Activated B cell treated with CpG ODN at 0.5 μM for 24 hours (primary cell): ENCODE measurements at regions not wholly inside any gene's neighbourhood (a gene's known extent, or its start where the extent isn't known, plus 50 kb on each side); places are given as distances from the start of the nearest gene placed in this dataset.

ENCODE experiments used
- ATAC-seq: fragments of 200-7000 bp; cut with Tn5 transposase; one replicate; pipeline ENCODE4 v1.10.0; 2021; ENCODE audit warnings: low read depth, mild to moderate bottlenecking, moderate library complexity
- CTCF ChIA-PET: fragments of 350-600 bp; sonication (Branson Sonifier 250); formaldehyde crosslinking; loops from one replicate; lab custom pipeline; 2021; ENCODE audit warnings: antibody characterized with exemption; lab: Charles Lee
- POLR2A ChIA-PET: fragments of 350-600 bp; sonication (Branson Sonifier 250); formaldehyde crosslinking; loops from one replicate; lab custom pipeline; 2021; ENCODE audit warnings: antibody characterized with exemption; lab: Charles Lee
- DNase-seq: peaks from one replicate; pipeline ENCODE4 v3.0.0; 2022
- H3K27ac Mint-ChIP-seq: one replicate; pipeline ENCODE4 v1.8.0; 2020; ENCODE audit warnings: mixed read lengths
- H3K27me3 Mint-ChIP-seq: one replicate; pipeline ENCODE4 v1.8.0; 2021; ENCODE audit warnings: mixed read lengths
- H3K36me3 Mint-ChIP-seq: one replicate; pipeline ENCODE4 v1.8.0; 2021; ENCODE audit warnings: low read depth, mixed read lengths
- H3K4me1 Mint-ChIP-seq: one replicate; pipeline ENCODE4 v1.8.0; 2021; ENCODE audit warnings: mixed read lengths
- H3K4me3 Mint-ChIP-seq: one replicate; pipeline ENCODE4 v1.8.0; 2020; ENCODE audit warnings: mild to moderate bottlenecking, mixed read lengths
- H3K9me3 Mint-ChIP-seq: one replicate; pipeline ENCODE4 v1.8.0; 2020; ENCODE audit warnings: mixed read lengths
- CTCF ChIP-seq: fragments of 200-600 bp; IDR thresholded peaks from one replicate; pipeline ENCODE4 v1.8.0; 2022; ENCODE audit warnings: antibody characterized with exemption, mild to moderate bottlenecking
- intact Hi-C: fragments of 100-400 bp; cut with micrococcal nuclease; formaldehyde crosslinking; loops from one replicate; pipeline ENCODE4 v1.15.1; 2024

- Mint-ChIP-seq H3K4me1 (no peaks in the 10 kb centered on the region), H3K27ac (no peak overlapping the region), H3K36me3 (no peaks in the 10 kb centered on the region), H3K27me3 (no peaks in the 10 kb centered on the region), H3K4me3 (no peak overlapping the region), H3K9me3 (peaks cover 4% of the 10 kb centered on the region)
- intact Hi-C loops: loop anchor here (10.0 kb wide), 1 partner anchor 65 kb away; no protein-coding TSS in a partner anchor
- ATAC-seq (no peak), DNase-seq (no peak)
- ChIA-PET CTCF (no interaction called here), POLR2A (no interaction called here)
- no peak for TF ChIP-seq CTCF
These were observed 277.0 kb downstream of the CDH2 start for GRCh38 chr18:27899893-27900292.

GRCh38 chr18:27894746-27895145 lies 282.2 kb downstream of the CDH2 start:
- Mint-ChIP-seq H3K4me1 (no peaks in the 10 kb centered on the region), H3K9me3 (peaks cover 4% of the 10 kb centered on the region), H3K4me3 (no peak overlapping the region), H3K27me3 (no peaks in the 10 kb centered on the region), H3K36me3 (no peaks in the 10 kb centered on the region), H3K27ac (no peak overlapping the region)
- CTCF ChIA-PET: no interaction called here
- POLR2A ChIA-PET: no interaction called here
- TF ChIP-seq CTCF: no peak
- ATAC-seq (no peak), DNase-seq (no peak)
- intact Hi-C loops: no loop called here

- no peak for TF ChIP-seq CTCF
- intact Hi-C loops: no loop called here
- Mint-ChIP-seq H3K4me1 (no peaks in the 10 kb centered on the region), H3K36me3 (no peaks in the 10 kb centered on the region), H3K27me3 (no peaks in the 10 kb centered on the region), H3K4me3 (no peak overlapping the region), H3K27ac (no peak overlapping the region), H3K9me3 (no peaks in the 10 kb centered on the region)
- DNase-seq: no peak
- no peak for ATAC-seq
- ChIA-PET CTCF (no interaction called here), POLR2A (no interaction called here)
These were observed 289.0 kb downstream of the CDH2 start for GRCh38 chr18:27887711-27888495.

GRCh38 chr18:27887287-27887686 lies 289.6 kb downstream of the CDH2 start:
- Mint-ChIP-seq H3K27me3 (no peaks in the 10 kb centered on the region), H3K27ac (no peak overlapping the region), H3K4me3 (no peak overlapping the region), H3K9me3 (no peaks in the 10 kb centered on the region), H3K4me1 (no peaks in the 10 kb centered on the region), H3K36me3 (no peaks in the 10 kb centered on the region)
- intact Hi-C loops: no loop called here
- no peak for TF ChIP-seq CTCF
- ATAC-seq (no peak), DNase-seq (no peak)
- CTCF ChIA-PET: no interaction called here
- POLR2A ChIA-PET: no interaction called here

GRCh38 chr18:27879540-27879939 lies 297.4 kb downstream of the CDH2 start:
- TF ChIP-seq CTCF: no peak
- Mint-ChIP-seq H3K27me3 (no peaks in the 10 kb centered on the region), H3K27ac (no peak overlapping the region), H3K9me3 (no peaks in the 10 kb centered on the region), H3K36me3 (no peaks in the 10 kb centered on the region), H3K4me1 (no peaks in the 10 kb centered on the region), H3K4me3 (no peak overlapping the region)
- CTCF ChIA-PET: no interaction called here
- POLR2A ChIA-PET: no interaction called here
- intact Hi-C loops: no loop called here
- ATAC-seq (no peak), DNase-seq (no peak)
